ENCODE measurements at regions not wholly inside any gene's neighbourhood (a gene's known extent, or its start where the extent isn't known, plus 50 kb on each side); places are given as distances from the start of the nearest gene placed in this dataset.

- no peak for TF ChIP-seq EZH2 (IDR thresholded peaks at IDR 0.05; ENCODE audit: insufficient read depth, low read length)
- TF ChIP-seq, protein P1, sequence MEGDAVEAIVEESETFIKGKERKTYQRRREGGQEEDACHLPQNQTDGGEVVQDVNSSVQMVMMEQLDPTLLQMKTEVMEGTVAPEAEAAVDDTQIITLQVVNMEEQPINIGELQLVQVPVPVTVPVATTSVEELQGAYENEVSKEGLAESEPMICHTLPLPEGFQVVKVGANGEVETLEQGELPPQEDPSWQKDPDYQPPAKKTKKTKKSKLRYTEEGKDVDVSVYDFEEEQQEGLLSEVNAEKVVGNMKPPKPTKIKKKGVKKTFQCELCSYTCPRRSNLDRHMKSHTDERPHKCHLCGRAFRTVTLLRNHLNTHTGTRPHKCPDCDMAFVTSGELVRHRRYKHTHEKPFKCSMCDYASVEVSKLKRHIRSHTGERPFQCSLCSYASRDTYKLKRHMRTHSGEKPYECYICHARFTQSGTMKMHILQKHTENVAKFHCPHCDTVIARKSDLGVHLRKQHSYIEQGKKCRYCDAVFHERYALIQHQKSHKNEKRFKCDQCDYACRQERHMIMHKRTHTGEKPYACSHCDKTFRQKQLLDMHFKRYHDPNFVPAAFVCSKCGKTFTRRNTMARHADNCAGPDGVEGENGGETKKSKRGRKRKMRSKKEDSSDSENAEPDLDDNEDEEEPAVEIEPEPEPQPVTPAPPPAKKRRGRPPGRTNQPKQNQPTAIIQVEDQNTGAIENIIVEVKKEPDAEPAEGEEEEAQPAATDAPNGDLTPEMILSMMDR (IDR thresholded peaks at IDR 0.05; ENCODE audit: insufficient read depth, low read depth, low read length): no peak
These were observed 439.1 kb downstream of the SHQ1 start for GRCh38 chr3:72408983-72409779.

All from astrocyte (in vitro differentiated cells and primary cell).